Stimulated activated naive B cell treated with anti-CD40 and anti-IgM and Interleukin-4, amounts not matched to agents 10 μg/mL and 1 μg/mL and 100 μg/mL, for 72 hours (primary cell): ENCODE measurements at regions not wholly inside any gene's neighbourhood (a gene's known extent, or its start where the extent isn't known, plus 50 kb on each side); places are given as distances from the start of the nearest gene placed in this dataset.
"Not testable (repeated sequence)": the region's sequence is repeated elsewhere in the genome, so short reads cannot be mapped to it uniquely, and the experiment has no call there.

Experiments
- ATAC-seq, 2 donors: fragments of 150-1000 bp; cut with Tn5 transposase; replicated peaks; 2 replicates each; pipeline ENCODE4 v1.10.0; 2021; ENCODE audit warnings: moderate library complexity in 1 of 2
- DNase-seq: peaks from one replicate; pipeline ENCODE4 v3.0.0; 2021
- H3K27ac Mint-ChIP-seq: one replicate; pipeline ENCODE4 v1.8.0; 2022; ENCODE audit warnings: mild to moderate bottlenecking, mixed read lengths
- H3K27me3 Mint-ChIP-seq, 2 donors: one replicate each; pipeline ENCODE4 v1.8.0; 2022; ENCODE audit warnings: mixed read lengths in 2 of 2
- H3K36me3 Mint-ChIP-seq, 2 donors: one replicate each; pipeline ENCODE4 v1.8.0; 2022; ENCODE audit warnings: mixed read lengths in 2 of 2, mild to moderate bottlenecking in 1 of 2
- H3K4me1 Mint-ChIP-seq, 2 donors: one replicate each; pipeline ENCODE4 v1.8.0; 2022; ENCODE audit warnings: mixed read lengths in 2 of 2, mild to moderate bottlenecking in 1 of 2
- H3K4me3 Mint-ChIP-seq, 2 donors: one replicate each; pipeline ENCODE4 v1.8.0; 2022; ENCODE audit warnings: mild to moderate bottlenecking in 2 of 2, mixed read lengths in 2 of 2, moderate library complexity in 1 of 2
- H3K9me3 Mint-ChIP-seq, 2 donors: one replicate each; pipeline ENCODE4 v1.8.0; 2022; ENCODE audit warnings: mixed read lengths in 2 of 2, mild to moderate bottlenecking in 1 of 2

GRCh38 chrY:26322756-26323155 is 700.8 kb downstream of the CDY1 start:
- H3K27ac Mint-ChIP-seq, H3K27me3 Mint-ChIP-seq, H3K36me3 Mint-ChIP-seq, H3K4me3 Mint-ChIP-seq, H3K9me3 Mint-ChIP-seq, DNase-seq, ATAC-seq, H3K4me1 Mint-ChIP-seq: not testable (repeated sequence)

DNA sequence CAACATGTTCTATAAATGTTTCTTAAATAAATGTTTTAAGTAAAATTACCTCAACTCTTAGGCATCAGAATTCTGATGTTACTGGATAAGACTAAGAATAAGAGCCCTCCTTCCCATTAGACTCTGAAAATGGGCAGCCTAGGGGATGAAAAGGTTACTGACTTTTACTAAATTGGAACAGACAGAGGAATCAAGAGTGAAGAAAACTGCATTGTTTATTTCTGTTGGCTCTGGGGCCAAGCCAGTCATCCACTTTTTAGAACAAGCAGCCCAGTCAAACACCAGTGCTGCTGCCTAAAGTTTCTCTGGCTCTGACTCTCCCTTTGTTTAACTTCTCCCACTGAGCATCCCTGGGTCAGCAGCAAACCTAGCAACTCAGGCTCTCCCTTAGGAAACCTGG is 731.0 kb downstream of the CDY1 start:
- not testable (repeated sequence) for H3K27me3 Mint-ChIP-seq

DNA sequence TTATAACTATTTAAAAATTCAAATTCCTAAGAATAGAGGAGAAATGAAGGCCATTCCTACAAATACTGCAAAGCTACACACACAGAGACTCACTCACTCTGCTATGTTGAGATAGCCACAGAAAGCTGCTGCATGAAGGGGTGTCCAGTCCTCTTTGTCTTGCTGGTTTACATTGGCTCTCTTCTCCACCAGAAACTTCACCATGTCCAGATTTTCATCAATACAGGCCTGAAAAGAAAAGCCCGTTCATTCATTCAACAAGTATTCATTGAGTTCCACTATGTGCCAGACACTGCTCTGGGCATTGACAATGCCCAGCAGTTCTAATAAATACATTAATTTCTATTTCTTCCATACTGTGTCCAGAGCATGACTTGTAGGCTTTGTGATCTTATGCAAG is 732.3 kb downstream of the CDY1 start:
- no peak for ATAC-seq
- Mint-ChIP-seq H3K27ac (no peak overlapping the region), H3K27me3 (no peaks in the 10 kb centered on the region)

More for the DNA sequence above, 731.0 kb downstream of the CDY1 start:
- ATAC-seq, DNase-seq, H3K4me1 Mint-ChIP-seq, H3K27ac Mint-ChIP-seq, H3K36me3 Mint-ChIP-seq, H3K4me3 Mint-ChIP-seq, H3K9me3 Mint-ChIP-seq: not testable (repeated sequence)

DNA sequence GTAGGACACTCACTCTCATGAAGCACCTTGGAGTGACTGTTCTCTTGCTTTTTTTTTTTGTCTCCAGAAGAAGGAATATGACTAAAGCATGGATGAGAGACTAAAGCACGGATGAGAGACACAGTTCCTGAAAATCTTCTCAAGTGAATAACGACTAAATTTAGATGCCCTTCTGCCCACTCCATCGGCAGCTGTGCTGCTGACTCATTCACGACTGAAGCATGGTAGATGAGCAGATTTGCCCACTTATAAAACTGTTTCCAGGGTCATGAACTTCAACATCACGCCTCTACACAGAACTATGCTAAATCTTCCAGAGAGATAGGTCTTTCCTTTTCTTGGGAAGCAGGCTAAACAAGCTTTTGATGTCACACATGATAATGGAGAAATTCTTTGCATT is 738.0 kb downstream of the CDY1 start:
- H3K27ac Mint-ChIP-seq, H3K9me3 Mint-ChIP-seq, DNase-seq, H3K4me1 Mint-ChIP-seq, H3K4me3 Mint-ChIP-seq, ATAC-seq, H3K36me3 Mint-ChIP-seq, H3K27me3 Mint-ChIP-seq: not testable (repeated sequence)

More for the DNA sequence above, 732.3 kb downstream of the CDY1 start:
- Mint-ChIP-seq H3K4me1 (no peaks in the 10 kb centered on the region), H3K36me3 (no peaks in the 10 kb centered on the region), H3K4me3 (no peak overlapping the region), H3K9me3 (no peaks in the 10 kb centered on the region)
- no peak for DNase-seq

DNA sequence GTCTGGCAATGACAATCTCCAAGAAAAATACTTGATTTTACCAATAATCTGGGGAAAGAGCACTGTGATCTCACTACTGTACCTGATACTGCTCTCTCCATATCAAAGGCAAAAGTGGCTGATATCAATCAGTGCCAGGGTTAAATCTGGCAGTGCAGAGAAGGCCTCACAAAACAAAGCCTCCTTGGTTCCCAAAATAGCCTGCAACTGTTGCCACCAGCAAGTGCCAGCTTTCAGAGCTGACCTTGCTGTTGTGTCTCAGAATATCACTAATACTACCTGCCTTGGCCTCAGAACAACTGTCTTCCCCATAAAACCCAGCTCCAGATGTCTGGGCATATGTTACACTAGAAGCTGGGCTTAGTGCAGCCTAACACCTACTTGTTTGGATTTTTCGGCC is 738.6 kb downstream of the CDY1 start:
- DNase-seq, H3K36me3 Mint-ChIP-seq, ATAC-seq, H3K4me3 Mint-ChIP-seq, H3K4me1 Mint-ChIP-seq, H3K9me3 Mint-ChIP-seq, H3K27me3 Mint-ChIP-seq, H3K27ac Mint-ChIP-seq: not testable (repeated sequence)

DNA sequence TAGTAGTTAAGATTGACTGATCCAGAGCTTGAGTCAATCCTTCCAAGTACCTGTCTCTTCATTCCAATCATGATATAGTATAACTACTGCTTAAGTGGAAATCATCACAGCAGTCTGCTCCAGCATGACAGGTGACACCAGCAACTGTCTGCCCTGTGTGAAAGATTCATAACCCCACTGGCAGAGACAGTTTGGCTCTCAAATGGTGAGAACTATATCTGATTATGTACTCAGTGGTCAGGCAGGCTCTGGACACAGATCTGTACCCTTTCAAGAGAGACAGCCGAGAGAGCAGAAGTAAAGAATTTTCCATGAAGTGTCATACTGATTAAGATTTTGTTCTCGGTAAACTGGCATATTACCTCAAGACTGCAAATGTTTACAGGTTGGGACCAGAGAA is 741.5 kb downstream of the CDY1 start:
- not testable (repeated sequence) for H3K9me3 Mint-ChIP-seq, H3K4me3 Mint-ChIP-seq, ATAC-seq, H3K27ac Mint-ChIP-seq, DNase-seq, H3K36me3 Mint-ChIP-seq, H3K27me3 Mint-ChIP-seq, H3K4me1 Mint-ChIP-seq

DNA sequence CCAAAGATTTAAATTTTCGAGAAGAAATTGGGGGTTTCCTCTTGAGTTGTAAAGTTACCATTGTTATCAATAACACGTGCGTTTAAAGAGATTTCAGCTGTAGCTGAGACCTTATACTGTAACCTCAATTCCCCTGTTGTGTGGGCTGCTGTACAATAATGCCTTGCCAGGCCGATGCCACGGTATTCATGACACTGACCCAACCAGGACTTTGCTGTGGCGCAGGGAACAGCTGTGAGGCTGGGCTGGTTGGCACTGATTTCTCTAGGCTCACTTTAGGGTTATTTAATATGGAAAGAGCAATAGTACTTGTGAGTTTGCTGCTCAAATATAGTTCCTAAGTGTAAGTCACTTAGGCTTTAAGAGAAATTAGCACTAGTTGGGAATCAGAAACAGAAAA is 744.2 kb downstream of the CDY1 start:
- H3K4me3 Mint-ChIP-seq, H3K9me3 Mint-ChIP-seq, ATAC-seq, H3K4me1 Mint-ChIP-seq, H3K27me3 Mint-ChIP-seq, H3K27ac Mint-ChIP-seq, H3K36me3 Mint-ChIP-seq, DNase-seq: not testable (repeated sequence)

DNA sequence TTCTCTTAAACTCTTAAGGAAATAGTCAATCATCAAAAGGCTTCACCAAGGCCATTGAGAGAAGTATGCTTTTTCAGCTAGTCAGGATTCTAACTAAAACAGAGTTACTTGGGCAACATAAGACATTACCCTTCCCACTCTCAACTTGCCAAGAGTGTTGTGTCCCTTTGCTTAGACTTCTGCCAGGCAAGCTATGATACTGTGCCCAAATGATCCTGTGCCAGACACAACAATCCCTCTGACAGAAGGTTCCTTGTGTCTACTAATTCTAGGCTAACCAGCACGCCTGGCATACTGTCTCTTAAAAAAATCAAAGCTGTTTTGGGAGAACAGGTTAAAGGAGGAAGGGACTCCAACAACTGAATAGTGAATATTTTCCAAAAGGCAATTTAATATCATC is 750.6 kb downstream of the CDY1 start:
- not testable (repeated sequence) for H3K27ac Mint-ChIP-seq, DNase-seq, H3K4me3 Mint-ChIP-seq, ATAC-seq, H3K36me3 Mint-ChIP-seq, H3K9me3 Mint-ChIP-seq, H3K4me1 Mint-ChIP-seq, H3K27me3 Mint-ChIP-seq

DNA sequence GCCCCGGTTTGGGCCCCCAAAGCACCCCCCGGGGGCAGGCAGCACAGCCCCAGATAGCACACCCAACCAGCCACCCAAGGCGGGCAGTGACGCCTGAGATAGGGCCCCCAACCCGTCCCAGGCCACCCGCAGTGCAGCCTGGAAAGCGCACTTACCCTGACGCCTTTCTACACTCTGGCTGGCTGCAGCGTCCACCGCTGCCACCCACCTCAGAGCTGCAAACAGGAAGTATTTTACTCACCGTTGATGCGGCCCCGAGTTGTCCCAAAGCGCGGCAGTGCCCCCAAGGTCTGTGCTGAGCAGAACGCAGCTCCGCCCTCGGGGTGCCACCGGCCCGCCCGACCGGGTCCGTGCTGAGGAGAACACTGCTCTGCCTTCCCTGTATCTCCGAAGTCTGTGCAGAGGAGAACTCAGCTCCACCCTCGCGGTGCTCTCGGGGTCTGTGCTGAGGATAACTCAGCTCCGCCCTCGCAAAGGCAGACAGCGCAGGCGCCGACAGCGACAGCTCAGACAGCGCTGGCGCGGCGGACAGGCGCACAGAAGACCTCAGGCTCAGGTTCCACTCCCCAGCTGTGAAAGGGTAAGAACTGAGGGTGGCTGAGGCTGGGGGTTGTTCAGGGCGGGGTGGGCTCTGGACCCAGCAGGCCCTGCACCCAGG is 786.9 kb downstream of the CDY1 start:
- no peak for DNase-seq
- Mint-ChIP-seq H3K4me3 (peak overlapping the region in 1 of 2 donors; percentile 62), H3K27me3 (no peaks in the 10 kb centered on the region), H3K36me3 (no peaks in the 10 kb centered on the region), H3K9me3 (peaks cover 0 to 11% of the 10 kb centered on the region in 2 donors), H3K4me1 (no peaks in the 10 kb centered on the region), H3K27ac (no peak overlapping the region)
- ATAC-seq = peak in 1 of 2 donors; percentile 50

DNA sequence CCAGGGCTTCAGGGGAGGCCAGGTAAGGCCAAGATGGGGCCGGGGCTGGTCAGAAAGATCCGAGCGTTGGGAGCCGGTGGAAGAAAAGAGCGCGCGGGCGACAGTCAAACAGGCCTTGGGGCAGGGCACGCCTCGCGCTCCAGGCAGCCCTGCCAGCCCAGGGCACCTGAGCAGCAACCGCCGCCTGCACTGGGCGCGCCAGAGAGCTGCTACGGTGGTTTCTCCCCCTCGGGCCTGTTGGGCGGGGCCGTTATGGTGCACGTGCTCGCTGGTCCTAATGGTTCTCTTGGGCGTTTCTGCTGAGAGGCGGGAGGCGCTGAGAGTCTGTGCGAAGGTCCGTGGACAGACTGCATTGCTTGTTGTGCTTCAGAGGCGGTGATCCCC is 787.4 kb downstream of the CDY1 start:
- Mint-ChIP-seq H3K27me3 (no peaks in the 10 kb centered on the region), H3K27ac (no peak overlapping the region), H3K4me3 (peak overlapping the region in 1 of 2 donors; percentile 62), H3K36me3 (no peaks in the 10 kb centered on the region), H3K9me3 (peaks cover 0 to 8% of the 10 kb centered on the region in 2 donors), H3K4me1 (no peaks in the 10 kb centered on the region)
- peak in 1 of 2 donors; percentile 34 for ATAC-seq
- no peak for DNase-seq
